Superior temporal gyrus (tissue), 1 donor: ENCODE measurements at regions not wholly inside any gene's neighbourhood (a gene's known extent, or its start where the extent isn't known, plus 50 kb on each side); places are given as distances from the start of the nearest gene placed in this dataset.
"Not testable (repeated sequence)": the region's sequence is repeated elsewhere in the genome, so short reads cannot be mapped to it uniquely, and the experiment has no call there.

Experiments
- DNase-seq: peaks from one replicate; pipeline ENCODE4 v3.0.0-alpha.2; 2016; ENCODE audit errors: extremely low spot score

GRCh38 chr3:187536185-187536584 lies 134.0 kb downstream of the SST start:
- no peak for DNase-seq

GRCh38 chr3:187533797-187534196 lies 136.4 kb downstream of the SST start:
- DNase-seq: no peak

- DNase-seq: no peak
Measured at GRCh38 chr3:187531831-187532230, 138.4 kb downstream of the SST start.

GRCh38 chr3:187522890-187523289 lies 147.3 kb downstream of the SST start:
- DNase-seq: no peak

- no peak for DNase-seq
Measured at GRCh38 chr3:187522293-187522692, 147.9 kb downstream of the SST start.

GRCh38 chr3:187521546-187521945 lies 148.6 kb downstream of the SST start:
- no peak for DNase-seq

GRCh38 chr3:187520027-187520945 lies 149.9 kb downstream of the SST start:
- no peak for DNase-seq

GRCh38 chr3:187519428-187519890 lies 150.7 kb downstream of the SST start:
- DNase-seq: no peak

GRCh38 chr3:187518616-187519015 lies 150.4 kb downstream of the RTP4 start:
- no peak for DNase-seq

GRCh38 chr3:187518207-187518606 lies 150.0 kb downstream of the RTP4 start:
- DNase-seq: no peak

- no peak for DNase-seq
Measured at GRCh38 chr3:187516446-187517185, 148.4 kb downstream of the RTP4 start.

GRCh38 chr3:187507905-187508304 lies 139.7 kb downstream of the RTP4 start:
- DNase-seq: no peak

GRCh38 chr3:187507266-187507665 lies 139.1 kb downstream of the RTP4 start:
- no peak for DNase-seq

GRCh38 chr3:187504435-187504834 lies 136.2 kb downstream of the RTP4 start:
- DNase-seq: no peak

GRCh38 chr3:187498211-187498724 lies 130.1 kb downstream of the RTP4 start:
- DNase-seq: no peak

- DNase-seq: no peak
Measured at GRCh38 chr3:187497052-187497451, 128.9 kb downstream of the RTP4 start.

- DNase-seq: not testable (repeated sequence)
Measured at GRCh38 chr3:187494056-187494455, 125.9 kb downstream of the RTP4 start.

GRCh38 chr3:187491371-187491770 lies 123.2 kb downstream of the RTP4 start:
- DNase-seq: no peak

GRCh38 chr3:187490366-187490765 lies 122.2 kb downstream of the RTP4 start:
- no peak for DNase-seq

- no peak for DNase-seq
Measured at GRCh38 chr3:187484547-187485295, 116.5 kb downstream of the RTP4 start.

- no peak for DNase-seq
Measured at GRCh38 chr3:187481426-187481825, 113.2 kb downstream of the RTP4 start.

GRCh38 chr3:187475613-187476012 lies 107.4 kb downstream of the RTP4 start:
- DNase-seq: not testable (repeated sequence)
